Activated T-cell treated with anti-CD3 and anti-CD28 coated beads for 24 hours (primary cell): ENCODE measurements at regions not wholly inside any gene's neighbourhood (a gene's known extent, or its start where the extent isn't known, plus 50 kb on each side); places are given as distances from the start of the nearest gene placed in this dataset.
"Not testable (repeated sequence)": the region's sequence is repeated elsewhere in the genome, so short reads cannot be mapped to it uniquely, and the experiment has no call there.

Source experiments
- DNase-seq: peaks from one replicate; pipeline ENCODE4 v3.0.0-alpha.2; 2020; ENCODE audit warnings: low read depth

- no peak for DNase-seq
These were observed 123.6 kb upstream of the TNPO1 start for GRCh38 chr5:72692651-72693442.

GRCh38 chr5:72692231-72692637, 124.2 kb upstream of the TNPO1 start:
- DNase-seq: no peak

- no peak for DNase-seq
These were observed 124.7 kb upstream of the TNPO1 start for GRCh38 chr5:72691751-72692150.

- no peak for DNase-seq
These were observed 127.5 kb upstream of the TNPO1 start for GRCh38 chr5:72688916-72689315.

- no peak for DNase-seq
These were observed 129.2 kb upstream of the TNPO1 start for GRCh38 chr5:72687288-72687687.

GRCh38 chr5:72682561-72682960, 133.9 kb upstream of the TNPO1 start:
- DNase-seq: no peak

GRCh38 chr5:72681781-72682180, 134.7 kb upstream of the TNPO1 start:
- DNase-seq: no peak

GRCh38 chr5:72677447-72677846, 139.0 kb upstream of the TNPO1 start:
- no peak for DNase-seq

GRCh38 chr5:72676831-72677230, 139.6 kb upstream of the TNPO1 start:
- not testable (repeated sequence) for DNase-seq

GRCh38 chr5:72673623-72674022, 142.8 kb upstream of the TNPO1 start:
- no peak for DNase-seq

- DNase-seq: no peak
These were observed 143.3 kb upstream of the TNPO1 start for GRCh38 chr5:72673180-72673579.

- DNase-seq: no peak
These were observed 148.8 kb upstream of the TNPO1 start for GRCh38 chr5:72667708-72668107.

GRCh38 chr5:72662936-72663335, 153.5 kb upstream of the TNPO1 start:
- no peak for DNase-seq

GRCh38 chr5:72662305-72662704, 154.2 kb upstream of the TNPO1 start:
- no peak for DNase-seq

GRCh38 chr5:72661405-72661804, 154.2 kb upstream of the ZNF366 start:
- no peak for DNase-seq

- no peak for DNase-seq
These were observed 152.5 kb upstream of the ZNF366 start for GRCh38 chr5:72659726-72660125.

GRCh38 chr5:72658761-72659540, 151.7 kb upstream of the ZNF366 start:
- no peak for DNase-seq

- no peak for DNase-seq
These were observed 151.0 kb upstream of the ZNF366 start for GRCh38 chr5:72658161-72658560.

- no peak for DNase-seq
These were observed 149.7 kb upstream of the ZNF366 start for GRCh38 chr5:72656756-72657513.

GRCh38 chr5:72656331-72656730, 149.1 kb upstream of the ZNF366 start:
- DNase-seq: no peak

GRCh38 chr5:72654231-72654630, 147.0 kb upstream of the ZNF366 start:
- DNase-seq: no peak

- DNase-seq: no peak
These were observed 146.4 kb upstream of the ZNF366 start for GRCh38 chr5:72653586-72653985.

- no peak for DNase-seq
These were observed 144.6 kb upstream of the ZNF366 start for GRCh38 chr5:72651779-72652178.
